GM13977 (cell line): ENCODE measurements at regions not wholly inside any gene's neighbourhood (a gene's known extent, or its start where the extent isn't known, plus 50 kb on each side); places are given as distances from the start of the nearest gene placed in this dataset.

Experiments
- DNase-seq: peaks from one replicate; pipeline ENCODE4 v3.0.0; 2012; ENCODE audit warnings: low spot score
- in situ Hi-C: fragments of 300-500 bp; cut with MboI; formaldehyde crosslinking; loops from one replicate; pipeline ENCODE4 v1.12.0; 2022; ENCODE audit warnings: low sequenced_read_pairs, low pct_unique_long_range_greater_than_20kb, mixed read lengths, inconsistent platforms; ENCODE audit not compliant: unreplicated experiment
- TF ChIP-seq, protein P1 (sequence below): IDR thresholded peaks from 2 replicates; pipeline ENCODE4 v1.5.1; 2012; ENCODE audit warnings: mild to moderate bottlenecking, control low read depth; ENCODE audit not compliant: insufficient read depth; ENCODE audit errors: extremely low read depth, missing control alignments

DNA sequence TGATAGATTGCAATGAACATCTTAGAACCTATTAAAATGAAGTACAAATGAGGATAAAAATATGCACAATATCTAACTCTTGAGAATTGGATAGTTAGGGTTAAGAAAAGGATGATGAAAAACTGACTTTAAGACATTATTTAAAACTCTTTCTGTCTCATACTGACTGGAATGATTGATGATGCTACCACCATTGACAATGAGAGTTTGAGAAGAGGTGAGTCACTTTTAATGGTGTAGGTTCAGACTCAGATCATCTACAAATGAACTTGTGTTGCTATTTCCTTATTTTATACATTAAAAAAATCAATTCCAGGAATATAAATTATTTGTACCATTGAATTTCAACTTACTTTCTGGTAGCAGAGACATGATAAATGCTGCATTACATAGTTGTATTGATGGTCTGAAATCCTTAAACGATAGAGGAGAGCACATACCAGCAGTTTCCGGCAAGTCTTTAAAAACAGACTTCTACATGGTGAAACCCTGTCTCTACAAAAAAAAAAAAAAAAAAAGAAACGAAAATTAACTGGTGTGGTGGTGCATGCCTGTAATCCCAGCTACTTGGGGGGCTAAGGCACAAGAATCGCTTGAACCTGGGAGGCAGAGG lies 409.0 kb downstream of the OTOL1 start:
- in situ Hi-C loops = no loop called here
- TF ChIP-seq, protein P1, sequence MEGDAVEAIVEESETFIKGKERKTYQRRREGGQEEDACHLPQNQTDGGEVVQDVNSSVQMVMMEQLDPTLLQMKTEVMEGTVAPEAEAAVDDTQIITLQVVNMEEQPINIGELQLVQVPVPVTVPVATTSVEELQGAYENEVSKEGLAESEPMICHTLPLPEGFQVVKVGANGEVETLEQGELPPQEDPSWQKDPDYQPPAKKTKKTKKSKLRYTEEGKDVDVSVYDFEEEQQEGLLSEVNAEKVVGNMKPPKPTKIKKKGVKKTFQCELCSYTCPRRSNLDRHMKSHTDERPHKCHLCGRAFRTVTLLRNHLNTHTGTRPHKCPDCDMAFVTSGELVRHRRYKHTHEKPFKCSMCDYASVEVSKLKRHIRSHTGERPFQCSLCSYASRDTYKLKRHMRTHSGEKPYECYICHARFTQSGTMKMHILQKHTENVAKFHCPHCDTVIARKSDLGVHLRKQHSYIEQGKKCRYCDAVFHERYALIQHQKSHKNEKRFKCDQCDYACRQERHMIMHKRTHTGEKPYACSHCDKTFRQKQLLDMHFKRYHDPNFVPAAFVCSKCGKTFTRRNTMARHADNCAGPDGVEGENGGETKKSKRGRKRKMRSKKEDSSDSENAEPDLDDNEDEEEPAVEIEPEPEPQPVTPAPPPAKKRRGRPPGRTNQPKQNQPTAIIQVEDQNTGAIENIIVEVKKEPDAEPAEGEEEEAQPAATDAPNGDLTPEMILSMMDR = no peak
- no peak for DNase-seq

DNA sequence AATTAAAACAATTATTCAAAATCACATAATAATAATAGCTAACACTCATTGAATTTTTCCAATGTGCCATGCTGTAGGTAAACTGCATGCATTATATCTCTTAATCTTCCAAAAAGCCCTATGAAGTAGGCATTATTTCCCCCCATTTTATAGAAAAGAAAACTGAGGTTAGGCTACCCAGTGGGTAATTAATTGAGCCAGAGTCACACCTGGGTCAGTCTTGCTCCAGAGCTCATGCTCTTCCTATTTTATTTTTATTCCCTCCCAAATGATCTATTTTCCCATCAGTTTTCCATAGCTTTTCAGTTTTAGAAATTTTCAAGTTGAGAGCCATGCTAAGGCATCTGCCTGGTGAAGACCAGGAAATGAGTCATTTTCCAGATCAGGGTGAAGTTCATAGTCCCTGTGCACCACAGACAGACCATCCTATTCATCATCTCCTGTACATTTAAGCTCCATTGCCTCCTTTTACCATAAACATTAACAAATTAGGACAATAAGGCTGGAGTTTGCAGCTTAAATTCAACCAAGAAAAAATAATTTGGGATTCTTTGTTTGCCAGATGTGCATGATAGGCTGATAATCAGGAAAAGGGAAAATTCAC lies 417.3 kb downstream of the OTOL1 start:
- in situ Hi-C loops = no loop called here
- no peak for DNase-seq

DNA sequence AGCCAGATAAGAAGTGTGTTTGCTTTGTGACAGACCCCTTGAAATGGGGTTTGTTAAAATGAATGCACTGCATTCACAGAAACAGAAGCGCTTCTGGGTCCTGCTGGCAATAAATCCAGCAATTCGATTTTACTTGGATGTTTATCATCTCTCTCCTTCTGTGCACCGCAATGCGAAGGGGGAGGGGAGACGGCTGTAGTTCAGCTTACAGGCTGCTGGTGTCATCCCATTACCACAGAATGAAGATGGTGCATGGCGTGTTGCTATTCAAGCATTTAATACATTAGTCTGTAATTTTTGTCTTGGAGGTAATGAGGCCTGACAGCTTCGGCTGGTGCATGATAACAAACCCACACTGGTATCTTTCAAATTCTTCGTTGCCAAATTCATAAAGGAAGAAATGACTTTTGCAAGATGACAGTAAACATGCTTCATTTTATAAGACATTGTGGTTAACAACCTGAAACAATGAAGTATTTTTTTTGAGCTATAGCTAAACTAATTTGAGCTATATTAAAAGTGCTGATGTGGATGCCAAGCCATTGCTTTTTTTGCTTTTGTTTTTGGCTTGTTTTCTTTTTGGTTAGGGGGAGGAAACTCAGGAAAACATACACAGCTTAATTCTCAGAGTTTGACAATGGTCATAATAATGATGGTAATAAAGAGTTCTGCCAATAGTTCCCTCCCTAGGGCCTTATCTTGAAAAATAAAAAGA lies 418.3 kb downstream of the OTOL1 start:
- TF ChIP-seq, protein P1 = no peak
- DNase-seq = no peak
- in situ Hi-C loops = no loop called here

More for the DNA sequence above, 417.3 kb downstream of the OTOL1 start:
- TF ChIP-seq, protein P1 = no peak

DNA sequence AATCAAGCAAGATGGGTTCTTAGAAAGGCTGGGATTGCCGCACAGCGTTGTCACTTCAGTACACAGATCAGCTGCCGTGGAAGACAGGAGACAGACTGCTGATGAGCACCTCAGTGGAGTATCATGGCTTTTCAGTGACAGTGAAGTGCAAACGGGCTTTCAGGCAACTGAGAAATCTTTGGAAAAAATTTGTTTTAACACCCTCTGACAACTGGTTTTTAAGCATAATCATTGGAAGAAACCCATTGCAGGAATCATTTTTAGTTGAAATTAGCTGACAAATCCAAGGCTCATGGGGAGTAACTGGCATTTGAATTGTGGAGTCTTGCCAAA lies 418.8 kb downstream of the OTOL1 start:
- in situ Hi-C loops = no loop called here
- TF ChIP-seq, protein P1 = no peak
- DNase-seq = no peak

DNA sequence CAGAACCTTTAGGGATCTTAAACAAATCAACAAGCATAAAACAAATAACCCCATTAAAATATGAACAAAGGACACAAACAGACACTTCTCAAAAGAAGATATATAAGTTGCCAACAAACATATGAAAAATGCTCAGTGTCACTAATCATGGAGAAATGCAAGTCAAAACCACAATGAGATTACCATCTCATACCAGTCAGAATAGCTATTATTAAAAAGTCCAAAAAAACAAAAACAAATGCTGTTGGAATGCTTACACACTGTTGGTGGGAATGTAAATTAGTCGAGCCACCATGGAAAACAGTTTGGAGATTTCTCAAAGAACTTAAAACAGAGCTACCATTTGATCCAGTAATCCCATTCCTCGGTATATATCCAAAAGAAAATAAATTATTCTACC lies 423.6 kb downstream of the OTOL1 start:
- DNase-seq = no peak
- TF ChIP-seq, protein P1 = no peak
- in situ Hi-C loops = no loop called here

DNA sequence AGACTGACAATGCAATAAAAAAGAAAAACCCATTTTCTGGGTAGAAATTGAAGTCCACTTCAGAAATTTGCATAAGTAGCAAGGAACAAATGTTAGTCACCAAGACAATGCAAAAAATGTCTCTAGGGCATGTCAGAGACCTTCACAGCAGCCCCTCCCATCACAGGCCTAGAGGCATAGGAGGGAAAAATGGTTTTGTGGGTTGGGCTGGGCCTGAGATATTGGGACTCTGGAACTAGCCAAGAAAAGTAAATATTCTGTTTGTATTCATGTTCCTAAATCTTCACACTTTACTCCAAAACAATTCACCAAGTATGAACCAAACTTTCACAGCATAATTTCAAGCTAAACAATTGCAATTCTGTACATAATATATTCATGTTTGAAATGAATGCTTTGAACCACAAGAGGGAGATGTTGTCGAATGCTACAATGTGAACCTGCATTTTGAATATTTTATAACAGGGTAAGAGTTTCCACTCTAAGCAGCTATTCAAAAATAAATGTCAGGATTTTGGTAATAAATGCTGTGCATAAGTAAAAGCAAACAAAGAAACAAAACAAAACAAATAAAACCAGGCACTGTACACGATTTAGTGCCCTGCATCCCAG lies 429.2 kb downstream of the OTOL1 start:
- DNase-seq = no peak
- in situ Hi-C loops = no loop called here
- TF ChIP-seq, protein P1 = peak; percentile 23
